ENCODE measurements at regions not wholly inside any gene's neighbourhood (a gene's known extent, or its start where the extent isn't known, plus 50 kb on each side); places are given as distances from the start of the nearest gene placed in this dataset.

DNA sequence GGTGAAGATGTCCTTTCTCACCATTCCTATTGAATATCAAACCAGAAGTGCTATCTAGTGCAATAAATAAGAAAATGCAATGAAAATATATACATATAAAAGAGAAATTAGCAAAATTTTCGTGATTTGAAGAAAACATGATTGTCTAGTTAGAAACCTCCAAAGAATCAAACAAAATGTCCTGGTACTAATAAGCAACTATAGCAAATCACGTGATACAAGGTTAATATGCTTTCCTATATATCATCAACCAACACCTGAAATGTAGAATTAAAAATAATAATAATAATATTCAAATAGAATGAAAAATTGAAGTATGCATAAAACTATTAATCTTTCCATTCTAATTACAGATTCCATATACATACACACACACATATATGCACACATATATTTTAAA, 183.9 kb upstream of the POM121L12 start (continued):
- TF ChIP-seq, protein P1, sequence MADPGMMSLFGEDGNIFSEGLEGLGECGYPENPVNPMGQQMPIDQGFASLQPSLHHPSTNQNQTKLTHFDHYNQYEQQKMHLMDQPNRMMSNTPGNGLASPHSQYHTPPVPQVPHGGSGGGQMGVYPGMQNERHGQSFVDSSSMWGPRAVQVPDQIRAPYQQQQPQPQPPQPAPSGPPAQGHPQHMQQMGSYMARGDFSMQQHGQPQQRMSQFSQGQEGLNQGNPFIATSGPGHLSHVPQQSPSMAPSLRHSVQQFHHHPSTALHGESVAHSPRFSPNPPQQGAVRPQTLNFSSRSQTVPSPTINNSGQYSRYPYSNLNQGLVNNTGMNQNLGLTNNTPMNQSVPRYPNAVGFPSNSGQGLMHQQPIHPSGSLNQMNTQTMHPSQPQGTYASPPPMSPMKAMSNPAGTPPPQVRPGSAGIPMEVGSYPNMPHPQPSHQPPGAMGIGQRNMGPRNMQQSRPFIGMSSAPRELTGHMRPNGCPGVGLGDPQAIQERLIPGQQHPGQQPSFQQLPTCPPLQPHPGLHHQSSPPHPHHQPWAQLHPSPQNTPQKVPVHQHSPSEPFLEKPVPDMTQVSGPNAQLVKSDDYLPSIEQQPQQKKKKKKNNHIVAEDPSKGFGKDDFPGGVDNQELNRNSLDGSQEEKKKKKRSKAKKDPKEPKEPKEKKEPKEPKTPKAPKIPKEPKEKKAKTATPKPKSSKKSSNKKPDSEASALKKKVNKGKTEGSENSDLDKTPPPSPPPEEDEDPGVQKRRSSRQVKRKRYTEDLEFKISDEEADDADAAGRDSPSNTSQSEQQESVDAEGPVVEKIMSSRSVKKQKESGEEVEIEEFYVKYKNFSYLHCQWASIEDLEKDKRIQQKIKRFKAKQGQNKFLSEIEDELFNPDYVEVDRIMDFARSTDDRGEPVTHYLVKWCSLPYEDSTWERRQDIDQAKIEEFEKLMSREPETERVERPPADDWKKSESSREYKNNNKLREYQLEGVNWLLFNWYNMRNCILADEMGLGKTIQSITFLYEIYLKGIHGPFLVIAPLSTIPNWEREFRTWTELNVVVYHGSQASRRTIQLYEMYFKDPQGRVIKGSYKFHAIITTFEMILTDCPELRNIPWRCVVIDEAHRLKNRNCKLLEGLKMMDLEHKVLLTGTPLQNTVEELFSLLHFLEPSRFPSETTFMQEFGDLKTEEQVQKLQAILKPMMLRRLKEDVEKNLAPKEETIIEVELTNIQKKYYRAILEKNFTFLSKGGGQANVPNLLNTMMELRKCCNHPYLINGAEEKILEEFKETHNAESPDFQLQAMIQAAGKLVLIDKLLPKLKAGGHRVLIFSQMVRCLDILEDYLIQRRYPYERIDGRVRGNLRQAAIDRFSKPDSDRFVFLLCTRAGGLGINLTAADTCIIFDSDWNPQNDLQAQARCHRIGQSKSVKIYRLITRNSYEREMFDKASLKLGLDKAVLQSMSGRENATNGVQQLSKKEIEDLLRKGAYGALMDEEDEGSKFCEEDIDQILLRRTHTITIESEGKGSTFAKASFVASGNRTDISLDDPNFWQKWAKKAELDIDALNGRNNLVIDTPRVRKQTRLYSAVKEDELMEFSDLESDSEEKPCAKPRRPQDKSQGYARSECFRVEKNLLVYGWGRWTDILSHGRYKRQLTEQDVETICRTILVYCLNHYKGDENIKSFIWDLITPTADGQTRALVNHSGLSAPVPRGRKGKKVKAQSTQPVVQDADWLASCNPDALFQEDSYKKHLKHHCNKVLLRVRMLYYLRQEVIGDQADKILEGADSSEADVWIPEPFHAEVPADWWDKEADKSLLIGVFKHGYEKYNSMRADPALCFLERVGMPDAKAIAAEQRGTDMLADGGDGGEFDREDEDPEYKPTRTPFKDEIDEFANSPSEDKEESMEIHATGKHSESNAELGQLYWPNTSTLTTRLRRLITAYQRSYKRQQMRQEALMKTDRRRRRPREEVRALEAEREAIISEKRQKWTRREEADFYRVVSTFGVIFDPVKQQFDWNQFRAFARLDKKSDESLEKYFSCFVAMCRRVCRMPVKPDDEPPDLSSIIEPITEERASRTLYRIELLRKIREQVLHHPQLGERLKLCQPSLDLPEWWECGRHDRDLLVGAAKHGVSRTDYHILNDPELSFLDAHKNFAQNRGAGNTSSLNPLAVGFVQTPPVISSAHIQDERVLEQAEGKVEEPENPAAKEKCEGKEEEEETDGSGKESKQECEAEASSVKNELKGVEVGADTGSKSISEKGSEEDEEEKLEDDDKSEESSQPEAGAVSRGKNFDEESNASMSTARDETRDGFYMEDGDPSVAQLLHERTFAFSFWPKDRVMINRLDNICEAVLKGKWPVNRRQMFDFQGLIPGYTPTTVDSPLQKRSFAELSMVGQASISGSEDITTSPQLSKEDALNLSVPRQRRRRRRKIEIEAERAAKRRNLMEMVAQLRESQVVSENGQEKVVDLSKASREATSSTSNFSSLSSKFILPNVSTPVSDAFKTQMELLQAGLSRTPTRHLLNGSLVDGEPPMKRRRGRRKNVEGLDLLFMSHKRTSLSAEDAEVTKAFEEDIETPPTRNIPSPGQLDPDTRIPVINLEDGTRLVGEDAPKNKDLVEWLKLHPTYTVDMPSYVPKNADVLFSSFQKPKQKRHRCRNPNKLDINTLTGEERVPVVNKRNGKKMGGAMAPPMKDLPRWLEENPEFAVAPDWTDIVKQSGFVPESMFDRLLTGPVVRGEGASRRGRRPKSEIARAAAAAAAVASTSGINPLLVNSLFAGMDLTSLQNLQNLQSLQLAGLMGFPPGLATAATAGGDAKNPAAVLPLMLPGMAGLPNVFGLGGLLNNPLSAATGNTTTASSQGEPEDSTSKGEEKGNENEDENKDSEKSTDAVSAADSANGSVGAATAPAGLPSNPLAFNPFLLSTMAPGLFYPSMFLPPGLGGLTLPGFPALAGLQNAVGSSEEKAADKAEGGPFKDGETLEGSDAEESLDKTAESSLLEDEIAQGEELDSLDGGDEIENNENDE (IDR thresholded peaks at IDR 0.05; ENCODE audit: insufficient replicate concordance, low read length), result no peak
- TF ChIP-seq BRCA1 (IDR thresholded peaks at IDR 0.05; ENCODE audit: low read depth, low read length) (no peak), EGR1 (IDR thresholded peaks at IDR 0.05; ENCODE audit: borderline replicate concordance, low read depth, low read length) (no peak), GTF2F1 (IDR thresholded peaks at IDR 0.05; ENCODE audit: borderline replicate concordance, low read depth, low read length) (no peak), SIN3A (conservative IDR thresholded peaks at IDR 0.05 in 1 of 2, IDR thresholded peaks at IDR 0.05 in 1 of 2; ENCODE audit: low read depth in 1 of 2, low read length in 2 of 2) (no peak), HDAC6 (IDR thresholded peaks at IDR 0.05; ENCODE audit: low read depth, low read length) (no peak), MAFK (IDR thresholded peaks at IDR 0.05; ENCODE audit: low read depth, low read length) (no peak), ASH2L (IDR thresholded peaks at IDR 0.05; ENCODE audit: low read length) (no peak), TAF7 (optimal IDR thresholded peaks at IDR 0.05; ENCODE audit: borderline replicate concordance, low read depth, low read length) (no peak)
- TF ChIP-seq, protein P2, sequence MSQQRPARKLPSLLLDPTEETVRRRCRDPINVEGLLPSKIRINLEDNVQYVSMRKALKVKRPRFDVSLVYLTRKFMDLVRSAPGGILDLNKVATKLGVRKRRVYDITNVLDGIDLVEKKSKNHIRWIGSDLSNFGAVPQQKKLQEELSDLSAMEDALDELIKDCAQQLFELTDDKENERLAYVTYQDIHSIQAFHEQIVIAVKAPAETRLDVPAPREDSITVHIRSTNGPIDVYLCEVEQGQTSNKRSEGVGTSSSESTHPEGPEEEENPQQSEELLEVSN (IDR thresholded peaks at IDR 0.05), result no peak
- TF ChIP-seq, protein P3, sequence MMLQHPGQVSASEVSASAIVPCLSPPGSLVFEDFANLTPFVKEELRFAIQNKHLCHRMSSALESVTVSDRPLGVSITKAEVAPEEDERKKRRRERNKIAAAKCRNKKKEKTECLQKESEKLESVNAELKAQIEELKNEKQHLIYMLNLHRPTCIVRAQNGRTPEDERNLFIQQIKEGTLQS (IDR thresholded peaks at IDR 0.05; ENCODE audit: insufficient read depth, low read depth, low read length), result no peak

All from H1 (cell line).